HG03159 (cell line): ENCODE measurements at regions not wholly inside any gene's neighbourhood (a gene's known extent, or its start where the extent isn't known, plus 50 kb on each side); places are given as distances from the start of the nearest gene placed in this dataset.
"Not testable (repeated sequence)": the region's sequence is repeated elsewhere in the genome, so short reads cannot be mapped to it uniquely, and the experiment has no call there.

Experiments used
- ATAC-seq: cut with Tn5 transposase; IDR thresholded peaks from one replicate; pipeline ENCODE4 v1.9.1; 2021; ENCODE audit warnings: mild to moderate bottlenecking, moderate library complexity; ENCODE audit not compliant: unreplicated experiment

GRCh38 chr2:7861910-7862702 is 819.8 kb upstream of the ID2 start:
- no peak for ATAC-seq

- no peak for ATAC-seq
Observed at GRCh38 chr2:7866104-7866503, 815.8 kb upstream of the ID2 start.

GRCh38 chr2:7866825-7867224 is 815.0 kb upstream of the ID2 start:
- ATAC-seq, result no peak

- no peak for ATAC-seq
Observed at GRCh38 chr2:7867867-7868266, 814.0 kb upstream of the ID2 start.

- no peak for ATAC-seq
Observed at GRCh38 chr2:7868836-7869235, 813.0 kb upstream of the ID2 start.

GRCh38 chr2:7876445-7876844 is 805.4 kb upstream of the ID2 start:
- ATAC-seq, result not testable (repeated sequence)

GRCh38 chr2:7878266-7878665 is 803.6 kb upstream of the ID2 start:
- not testable (repeated sequence) for ATAC-seq

GRCh38 chr2:7878786-7879482 is 802.9 kb upstream of the ID2 start:
- ATAC-seq, result no peak

- no peak for ATAC-seq
Observed at GRCh38 chr2:7879483-7879835, 802.4 kb upstream of the ID2 start.

- ATAC-seq, result no peak
Observed at GRCh38 chr2:7880126-7880525, 801.7 kb upstream of the ID2 start.

GRCh38 chr2:7880566-7880965 is 801.3 kb upstream of the ID2 start:
- ATAC-seq, result no peak

- no peak for ATAC-seq
Observed at GRCh38 chr2:7881063-7881462, 800.8 kb upstream of the ID2 start.

- no peak for ATAC-seq
Observed at GRCh38 chr2:7881466-7881865, 800.4 kb upstream of the ID2 start.

- ATAC-seq, result no peak
Observed at GRCh38 chr2:7882296-7882695, 799.6 kb upstream of the ID2 start.

- ATAC-seq, result no peak
Observed at GRCh38 chr2:7884338-7884737, 797.5 kb upstream of the ID2 start.

- no peak for ATAC-seq
Observed at GRCh38 chr2:7886666-7887065, 795.2 kb upstream of the ID2 start.

- ATAC-seq, result no peak
Observed at GRCh38 chr2:7887441-7887840, 794.4 kb upstream of the ID2 start.

GRCh38 chr2:7888876-7889275 is 793.0 kb upstream of the ID2 start:
- ATAC-seq, result no peak

- no peak for ATAC-seq
Observed at GRCh38 chr2:7891312-7891711, 790.5 kb upstream of the ID2 start.

- ATAC-seq, result no peak
Observed at GRCh38 chr2:7895289-7895688, 786.6 kb upstream of the ID2 start.

GRCh38 chr2:7896940-7897487 is 784.8 kb upstream of the ID2 start:
- no peak for ATAC-seq

- ATAC-seq, result no peak
Observed at GRCh38 chr2:7899241-7899640, 782.6 kb upstream of the ID2 start.
